Cardiac muscle cell (in vitro differentiated cells and primary cell): ENCODE measurements at regions not wholly inside any gene's neighbourhood (a gene's known extent, or its start where the extent isn't known, plus 50 kb on each side); places are given as distances from the start of the nearest gene placed in this dataset.
"Not testable (repeated sequence)": the region's sequence is repeated elsewhere in the genome, so short reads cannot be mapped to it uniquely, and the experiment has no call there.

ENCODE experiments used
- DNase-seq, 2 donors: peaks; one replicate each; pipeline versions ENCODE4 v3.0.0 to v3.0.0-alpha.2; 2010 to 2017; ENCODE audit warnings: low read depth in 1 of 2, low spot score in 1 of 2
- H3K27ac ChIP-seq: fragments of 200-600 bp; sonication (generic); 2 replicates; pipeline ENCODE4 v1.5.1; 2016
- H3K27me3 ChIP-seq: fragments of 200-600 bp; sonication (generic); 2 replicates; pipeline ENCODE4 v1.6.0; 2016; ENCODE audit warnings: control low read depth
- H3K36me3 ChIP-seq: fragments of 200-600 bp; sonication (generic); 2 replicates; pipeline ENCODE4 v1.5.1; 2016; ENCODE audit warnings: control low read depth
- H3K4me1 ChIP-seq: fragments of 200-600 bp; sonication (generic); 2 replicates; pipeline ENCODE4 v1.8.1; 2017; ENCODE audit warnings: low read depth, mild to moderate bottlenecking, mixed run types
- H3K4me3 ChIP-seq: fragments of 200-600 bp; sonication (generic); 2 replicates; pipeline ENCODE4 v1.5.1; 2016; ENCODE audit warnings: mild to moderate bottlenecking
- H3K9me3 ChIP-seq: fragments of 200-600 bp; sonication (generic); 2 replicates; pipeline ENCODE4 v1.5.1; 2017; ENCODE audit warnings: low read depth, mild to moderate bottlenecking, control low read depth
- CTCF ChIP-seq: IDR thresholded peaks from 2 replicates; pipeline ENCODE4 v1.5.1; 2012; ENCODE audit warnings: low read depth, mild to moderate bottlenecking, low read length

DNA sequence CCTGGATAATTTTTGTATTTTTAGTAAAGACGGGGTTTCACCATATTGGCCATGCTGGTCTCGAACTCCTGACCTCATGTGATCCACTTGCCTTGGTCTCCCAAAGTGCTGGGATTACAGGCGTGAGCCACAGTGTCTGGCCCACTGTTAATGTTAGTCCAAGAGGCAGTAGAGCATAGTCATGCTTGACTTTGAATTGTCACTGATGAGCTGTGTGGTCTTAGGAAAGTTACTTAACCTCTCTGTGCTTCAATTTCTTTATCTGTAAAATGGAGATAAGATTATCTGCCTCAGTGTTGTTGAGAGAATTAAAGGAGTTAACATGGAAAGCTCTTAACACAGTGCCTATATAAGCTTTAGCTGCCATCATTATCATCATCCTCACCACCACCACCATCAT, 78.1 kb downstream of the TBX3 start:
- H3K27me3 ChIP-seq, result no peaks in the 10 kb centered on the region
- H3K27ac ChIP-seq, result no peak overlapping the region
- no peaks in the 10 kb centered on the region for H3K9me3 ChIP-seq
- H3K4me1 ChIP-seq, result no peaks in the 10 kb centered on the region
- H3K36me3 ChIP-seq, result no peaks in the 10 kb centered on the region
- no peak overlapping the region for H3K4me3 ChIP-seq
- DNase-seq, result no peak
- TF ChIP-seq CTCF, result no peak

GRCh38 chr12:114604606-114605005, 79.4 kb downstream of the TBX3 start:
- H3K27ac ChIP-seq, result no peak overlapping the region
- no peak overlapping the region for H3K4me3 ChIP-seq
- no peak for DNase-seq
- H3K27me3 ChIP-seq, result no peaks in the 10 kb centered on the region
- no peak for TF ChIP-seq CTCF
- H3K9me3 ChIP-seq, result no peaks in the 10 kb centered on the region
- no peaks in the 10 kb centered on the region for H3K4me1 ChIP-seq
- H3K36me3 ChIP-seq, result no peaks in the 10 kb centered on the region

DNA sequence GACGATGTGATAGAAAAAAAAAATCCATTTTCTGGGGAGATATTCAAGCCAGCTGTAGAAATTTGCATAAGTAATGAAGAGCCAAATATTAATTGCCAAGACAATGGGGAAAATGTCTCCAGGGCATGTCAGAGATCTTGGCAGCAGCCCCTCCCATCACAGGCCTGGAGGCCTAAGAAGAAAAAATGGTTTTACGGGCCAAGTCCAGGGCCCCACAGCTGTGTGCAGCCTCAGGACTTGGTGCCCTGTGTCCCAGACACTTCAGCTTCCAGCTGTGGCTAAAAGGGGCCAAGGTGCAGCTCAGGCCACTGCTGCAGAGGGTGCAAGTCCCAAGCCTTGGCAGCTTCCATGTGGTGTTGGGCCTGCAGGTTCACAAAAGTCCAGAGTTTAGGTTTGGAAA, 83.4 kb downstream of the TBX3 start:
- H3K27ac ChIP-seq, H3K4me1 ChIP-seq, H3K27me3 ChIP-seq, DNase-seq, H3K36me3 ChIP-seq, H3K4me3 ChIP-seq, H3K9me3 ChIP-seq: not testable (repeated sequence)

DNA sequence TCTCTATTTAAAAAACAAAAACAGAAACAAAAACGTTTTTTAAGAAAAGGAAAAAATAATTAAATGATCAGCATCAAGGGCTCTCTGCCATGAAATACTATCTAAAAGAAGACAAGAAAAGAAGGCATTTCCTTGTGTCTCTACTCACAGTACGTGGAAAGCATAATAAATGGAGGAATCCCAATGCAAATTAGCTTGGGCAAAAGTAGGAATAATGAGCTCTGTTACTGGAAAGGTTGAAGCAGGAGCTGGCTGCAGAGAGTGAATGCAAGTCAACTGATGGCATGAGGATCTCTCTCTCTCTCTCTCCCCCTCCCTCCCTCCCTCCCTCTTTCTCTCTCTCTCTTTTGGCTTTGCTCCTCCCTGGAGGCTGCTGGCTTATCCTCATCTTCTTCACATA, 85.9 kb downstream of the TBX3 start:
- no peak overlapping the region for H3K4me3 ChIP-seq
- H3K36me3 ChIP-seq, result no peaks in the 10 kb centered on the region
- no peaks in the 10 kb centered on the region for H3K4me1 ChIP-seq
- TF ChIP-seq CTCF, result no peak
- H3K27me3 ChIP-seq, result no peaks in the 10 kb centered on the region
- no peaks in the 10 kb centered on the region for H3K9me3 ChIP-seq
- no peak for DNase-seq
- H3K27ac ChIP-seq, result no peak overlapping the region

DNA sequence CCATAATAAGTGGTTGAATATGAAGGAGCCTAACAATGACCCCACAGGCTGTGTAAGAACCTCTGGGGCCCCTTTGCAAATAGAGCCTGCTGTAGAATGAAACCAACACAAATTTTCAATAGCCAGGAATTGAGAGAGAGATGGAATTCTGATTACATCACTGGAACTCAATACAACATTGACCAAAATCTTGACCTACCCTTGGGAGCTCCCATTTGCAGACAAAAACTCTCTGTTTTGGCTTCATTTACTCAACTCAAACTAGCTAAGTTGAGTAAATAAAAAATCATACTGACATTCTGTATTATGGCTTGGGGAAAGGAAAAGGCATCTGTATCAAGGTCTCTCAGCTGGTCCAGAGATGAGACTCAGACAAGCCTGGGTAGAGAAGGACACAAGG, 91.0 kb downstream of the TBX3 start:
- H3K27me3 ChIP-seq, result no peaks in the 10 kb centered on the region
- no peak overlapping the region for H3K4me3 ChIP-seq
- no peak overlapping the region for H3K27ac ChIP-seq
- no peak for TF ChIP-seq CTCF
- no peak for DNase-seq
- H3K36me3 ChIP-seq, result no peaks in the 10 kb centered on the region
- H3K9me3 ChIP-seq, result no peaks in the 10 kb centered on the region
- no peaks in the 10 kb centered on the region for H3K4me1 ChIP-seq

DNA sequence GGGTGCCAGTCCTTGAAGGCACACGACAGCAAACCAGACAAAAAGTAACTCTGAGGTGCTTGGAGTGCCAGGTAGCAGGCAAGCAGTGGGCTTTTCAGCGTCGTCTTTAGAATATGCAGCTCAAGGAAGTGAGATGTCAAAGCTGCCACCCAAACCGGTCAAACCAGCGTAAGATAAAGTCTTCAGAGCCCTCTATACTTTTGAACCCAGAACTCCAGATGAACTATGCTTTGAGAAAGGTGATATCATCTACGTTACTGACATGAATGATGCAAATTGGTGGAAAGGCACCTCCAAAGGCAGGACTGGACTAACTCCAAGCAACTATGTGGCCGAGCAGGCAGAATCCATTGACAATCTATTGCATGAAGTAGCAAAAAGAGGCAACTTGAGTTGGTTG, 95.9 kb downstream of the TBX3 start:
- no peak for DNase-seq
- no peak overlapping the region for H3K27ac ChIP-seq
- H3K9me3 ChIP-seq, result no peaks in the 10 kb centered on the region
- no peaks in the 10 kb centered on the region for H3K4me1 ChIP-seq
- H3K4me3 ChIP-seq, result no peak overlapping the region
- no peaks in the 10 kb centered on the region for H3K36me3 ChIP-seq
- H3K27me3 ChIP-seq, result no peaks in the 10 kb centered on the region
- TF ChIP-seq CTCF, result no peak
